UCSD-AML1 (cell line): ENCODE measurements at regions not wholly inside any gene's neighbourhood (a gene's known extent, or its start where the extent isn't known, plus 50 kb on each side); places are given as distances from the start of the nearest gene placed in this dataset.

Experiments used
- DNase-seq: peaks from one replicate; lab custom pipeline; 2025; ENCODE audit not compliant: unreplicated experiment; lab: John Stamatoyannopoulos, UW

GRCh38 chr5:158644301-158644700 lies 455.4 kb downstream of the EBF1 start:
- no peak for DNase-seq

GRCh38 chr5:158643840-158644239 lies 455.9 kb downstream of the EBF1 start:
- DNase-seq = no peak

- no peak for DNase-seq
Observed at GRCh38 chr5:158642879-158643278, 456.8 kb downstream of the EBF1 start.

- DNase-seq = no peak
Observed at GRCh38 chr5:158641016-158641415, 458.7 kb downstream of the EBF1 start.

GRCh38 chr5:158640593-158640980 lies 459.1 kb downstream of the EBF1 start:
- no peak for DNase-seq

GRCh38 chr5:158639881-158640592 lies 459.7 kb downstream of the EBF1 start:
- DNase-seq = no peak

GRCh38 chr5:158638396-158638795 lies 461.3 kb downstream of the EBF1 start:
- DNase-seq = no peak

GRCh38 chr5:158637039-158637438 lies 462.7 kb downstream of the EBF1 start:
- no peak for DNase-seq

GRCh38 chr5:158635565-158635964 lies 464.2 kb downstream of the EBF1 start:
- no peak for DNase-seq

GRCh38 chr5:158634714-158635113 lies 465.0 kb downstream of the EBF1 start:
- DNase-seq = no peak

GRCh38 chr5:158629591-158630312 lies 470.0 kb downstream of the EBF1 start:
- no peak for DNase-seq

GRCh38 chr5:158626718-158627117 lies 473.0 kb downstream of the EBF1 start:
- no peak for DNase-seq

GRCh38 chr5:158623971-158624370 lies 475.7 kb downstream of the EBF1 start:
- DNase-seq = no peak

GRCh38 chr5:158621391-158621790 lies 478.3 kb downstream of the EBF1 start:
- DNase-seq = no peak

- DNase-seq = no peak
Observed at GRCh38 chr5:158619083-158619788, 480.5 kb downstream of the EBF1 start.

- DNase-seq = no peak
Observed at GRCh38 chr5:158618256-158618655, 481.5 kb downstream of the EBF1 start.

GRCh38 chr5:158616707-158617106 lies 483.0 kb downstream of the EBF1 start:
- DNase-seq = no peak

GRCh38 chr5:158614951-158615350 lies 484.8 kb downstream of the EBF1 start:
- no peak for DNase-seq

GRCh38 chr5:158611581-158611980 lies 488.1 kb downstream of the EBF1 start:
- no peak for DNase-seq

- no peak for DNase-seq
Observed at GRCh38 chr5:158610051-158610415, 489.7 kb downstream of the EBF1 start.

- no peak for DNase-seq
Observed at GRCh38 chr5:158609333-158610050, 490.2 kb downstream of the EBF1 start.
